ENCODE measurements at regions not wholly inside any gene's neighbourhood (a gene's known extent, or its start where the extent isn't known, plus 50 kb on each side); places are given as distances from the start of the nearest gene placed in this dataset.

GRCh38 chr1:17907999-17908398, 152.9 kb downstream of the ACTL8 start:
- DNase-seq, result no peak

- no peak for DNase-seq
Measured at GRCh38 chr1:17908945-17909344, 153.8 kb downstream of the ACTL8 start.

DNA sequence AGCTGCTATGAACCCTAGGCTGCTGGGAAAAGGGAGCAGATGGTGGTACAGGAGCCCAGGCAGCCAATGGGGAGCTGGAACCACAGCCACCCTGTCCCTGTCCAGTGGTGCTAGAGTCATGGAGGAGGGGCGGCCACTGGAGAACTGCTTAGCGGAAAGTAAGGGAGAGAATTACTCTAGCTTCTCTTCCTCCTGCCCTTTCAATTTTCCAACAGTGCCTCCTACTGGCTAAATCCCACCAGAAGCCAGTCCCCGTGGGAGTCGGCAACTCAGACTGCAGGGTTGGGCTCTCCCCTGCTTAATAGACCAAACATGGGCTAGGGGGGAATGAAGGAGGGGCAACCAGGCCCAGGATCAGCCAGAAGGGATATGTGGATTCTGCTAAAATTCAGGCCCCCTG, 154.5 kb downstream of the ACTL8 start:
- DNase-seq, result no peak

DNA sequence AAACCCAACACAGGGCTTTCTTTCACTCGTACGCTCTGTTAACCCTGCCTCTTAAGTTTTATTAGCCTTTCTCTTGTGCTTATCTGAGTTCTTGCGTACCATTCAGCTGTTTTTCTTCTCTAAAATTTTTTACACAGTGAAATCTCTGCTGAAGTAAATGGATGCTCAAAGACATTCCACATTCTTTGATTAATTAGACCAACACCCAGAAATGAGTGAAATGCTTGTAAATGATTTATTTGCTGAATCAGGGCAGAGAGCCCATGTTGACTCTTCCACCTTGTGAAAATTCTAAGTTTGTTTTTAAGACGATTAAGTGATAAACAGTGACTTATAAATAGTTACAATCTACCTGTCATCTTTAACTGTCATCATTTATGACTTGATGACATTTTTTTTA, 156.7 kb downstream of the ACTL8 start:
- DNase-seq, result no peak

DNA sequence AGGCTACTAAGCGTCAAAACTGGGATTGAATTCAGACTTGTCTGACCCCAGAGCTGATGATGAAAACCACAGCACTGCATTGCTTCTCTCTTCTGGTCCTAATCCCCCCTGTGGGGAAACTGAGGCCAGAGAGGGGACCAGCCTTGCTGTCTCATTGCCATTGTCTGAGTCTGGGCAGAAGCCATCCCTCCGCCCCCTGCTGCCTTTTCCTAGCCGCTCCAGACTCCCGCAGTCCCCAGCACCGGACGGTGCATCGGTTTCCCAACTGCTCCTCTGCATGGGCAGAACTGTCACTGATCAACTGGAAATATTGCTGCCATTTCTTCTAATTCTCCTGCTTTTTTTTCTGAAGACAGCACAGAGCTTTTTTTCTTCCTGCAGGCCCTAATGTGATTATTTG, 157.4 kb downstream of the ACTL8 start:
- no peak for DNase-seq

- no peak for DNase-seq
Measured at GRCh38 chr1:17913326-17914115, 158.4 kb downstream of the ACTL8 start.

DNA sequence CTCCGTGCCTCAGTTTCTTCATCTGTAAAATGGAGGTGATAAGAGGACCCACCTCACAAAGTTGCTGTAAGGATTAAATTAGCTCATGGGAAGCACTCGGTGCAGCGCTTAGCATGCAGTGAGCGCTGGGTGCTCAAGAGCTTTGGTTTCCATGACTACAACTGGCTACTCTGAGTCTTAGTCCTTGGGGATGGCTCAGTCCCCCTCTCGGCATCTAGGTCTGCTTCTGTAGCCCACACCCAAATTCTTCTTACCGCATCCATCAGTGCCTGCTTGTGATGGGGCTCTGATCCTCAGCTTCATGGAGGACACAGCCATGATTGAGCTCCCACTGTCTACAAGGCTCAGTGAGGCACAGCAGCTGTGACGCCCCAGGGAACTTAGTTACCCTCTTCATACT, 159.0 kb downstream of the ACTL8 start:
- DNase-seq, result no peak

DNA sequence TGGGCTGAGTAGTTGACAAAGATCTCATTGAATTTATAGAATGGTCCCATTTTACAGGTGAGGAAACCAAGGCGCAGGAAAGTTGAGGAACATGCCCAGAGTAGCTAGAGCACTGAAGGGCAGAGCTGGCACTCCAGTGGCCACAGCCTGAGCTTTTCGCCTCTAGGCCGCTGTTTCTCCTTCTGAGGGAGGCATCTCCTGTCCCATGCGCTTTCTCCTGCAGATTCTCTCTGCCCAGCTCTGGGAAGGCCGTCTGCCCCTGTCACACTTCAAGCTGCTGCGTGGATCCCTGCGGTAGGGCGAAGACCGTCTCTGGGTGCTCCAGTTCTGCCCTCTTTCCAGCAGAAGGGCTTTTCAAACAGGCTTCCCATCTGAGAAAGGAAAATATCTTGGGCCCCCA, 159.9 kb downstream of the ACTL8 start:
- no peak for DNase-seq

DNA sequence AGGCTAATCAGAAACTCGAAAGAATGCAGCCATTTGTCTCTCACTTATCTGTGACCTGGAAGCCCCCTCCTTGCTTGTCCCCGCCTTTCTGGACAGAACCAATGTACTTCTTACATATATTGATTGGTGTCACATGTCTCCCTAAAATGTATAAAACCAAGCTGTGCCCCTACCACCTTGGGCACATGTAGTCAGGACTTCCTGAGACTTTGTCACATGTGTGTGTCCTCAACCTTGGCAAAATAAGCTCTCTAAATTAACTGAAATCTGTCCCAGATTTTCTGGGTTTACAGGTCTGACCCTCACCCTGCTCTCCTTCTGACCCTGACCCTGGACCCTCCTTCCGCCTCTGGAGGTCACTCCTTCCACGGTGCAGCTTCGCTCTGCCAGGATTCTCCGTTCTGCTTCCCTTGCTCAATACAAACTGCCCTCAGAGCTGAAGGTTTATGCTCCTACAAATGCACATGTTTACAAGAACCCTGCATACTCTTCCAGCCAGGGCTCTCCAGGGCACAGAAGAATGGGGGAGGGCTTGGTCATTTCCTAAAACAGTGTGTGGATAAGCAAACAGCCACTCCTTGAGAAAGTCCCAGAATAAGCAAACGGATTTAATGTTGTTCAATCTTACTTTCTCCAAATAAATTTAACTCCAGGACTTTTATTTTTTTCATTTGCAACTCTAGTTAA, 160.5 kb downstream of the ACTL8 start:
- no peak for DNase-seq

GRCh38 chr1:17916702-17917101, 161.6 kb downstream of the ACTL8 start:
- DNase-seq, result no peak

DNA sequence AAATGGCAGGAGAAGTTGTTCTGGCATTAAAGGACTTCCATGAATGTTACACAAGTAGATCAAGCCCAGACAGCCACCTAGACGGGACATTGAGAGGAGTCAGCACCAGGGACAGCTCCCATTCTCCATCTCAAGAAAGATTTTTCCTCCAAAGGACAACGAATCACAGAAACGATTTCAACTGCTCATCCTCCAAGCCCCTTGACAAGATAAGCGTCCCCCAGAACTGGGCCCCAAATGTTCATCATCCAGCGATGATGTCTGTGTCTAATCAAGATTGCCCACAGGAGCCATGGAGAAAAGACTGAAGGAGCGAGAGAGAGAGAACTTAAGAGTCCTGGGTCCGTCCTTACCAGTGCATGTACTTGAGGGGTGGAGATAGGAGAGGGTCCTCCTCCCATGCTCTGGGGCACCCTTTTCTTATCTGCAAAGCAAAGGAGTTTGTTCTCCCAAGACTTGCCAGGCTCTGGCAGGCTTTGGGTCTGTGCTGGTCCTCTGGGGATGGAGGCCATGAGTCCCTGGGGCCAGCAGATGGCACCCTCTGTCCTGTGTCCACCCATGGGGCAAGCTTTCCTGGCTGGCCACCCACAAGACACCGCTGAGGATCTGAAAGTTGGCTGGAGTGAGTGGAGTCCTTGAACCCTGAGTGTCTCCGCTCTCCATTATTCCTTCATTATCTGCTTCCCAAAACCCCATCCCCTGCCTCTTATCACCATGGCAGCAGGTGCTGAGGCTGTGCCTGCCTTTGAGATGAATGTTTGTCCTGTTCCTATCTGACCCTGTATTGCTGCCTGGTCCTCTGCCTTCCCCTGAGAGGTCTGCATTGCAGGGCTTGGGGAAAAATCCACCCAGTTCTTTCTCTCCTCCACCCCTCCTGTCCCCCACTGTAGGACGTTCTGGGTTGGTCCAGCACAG, 164.6 kb downstream of the ACTL8 start:
- DNase-seq, result no peak

- no peak for DNase-seq
Measured at GRCh38 chr1:17920881-17921640, 165.9 kb downstream of the ACTL8 start.

GRCh38 chr1:17922833-17923232, 167.7 kb downstream of the ACTL8 start:
- peak; percentile 29 for DNase-seq

GRCh38 chr1:17923666-17924065, 168.5 kb downstream of the ACTL8 start:
- DNase-seq, result peak; percentile 55

DNA sequence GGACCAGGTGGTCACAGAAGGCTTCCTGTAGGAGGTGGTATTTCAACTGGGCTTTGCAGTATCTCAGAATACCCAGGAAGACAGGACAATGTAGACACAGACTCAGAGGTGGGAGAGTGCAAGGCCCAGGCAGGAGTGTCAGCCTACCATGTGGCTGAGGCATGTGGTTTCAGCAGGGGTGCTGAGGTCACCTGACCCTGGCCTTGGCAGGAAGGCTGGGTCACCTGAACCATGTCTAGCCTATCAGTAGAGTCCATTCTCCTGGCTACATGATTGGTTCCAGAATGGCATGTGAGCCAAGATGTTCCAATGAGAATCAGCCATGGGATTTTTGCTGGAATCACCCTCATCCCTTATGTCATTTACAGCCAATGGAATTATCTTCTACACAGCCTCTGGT, 169.4 kb downstream of the ACTL8 start:
- no peak for DNase-seq

DNA sequence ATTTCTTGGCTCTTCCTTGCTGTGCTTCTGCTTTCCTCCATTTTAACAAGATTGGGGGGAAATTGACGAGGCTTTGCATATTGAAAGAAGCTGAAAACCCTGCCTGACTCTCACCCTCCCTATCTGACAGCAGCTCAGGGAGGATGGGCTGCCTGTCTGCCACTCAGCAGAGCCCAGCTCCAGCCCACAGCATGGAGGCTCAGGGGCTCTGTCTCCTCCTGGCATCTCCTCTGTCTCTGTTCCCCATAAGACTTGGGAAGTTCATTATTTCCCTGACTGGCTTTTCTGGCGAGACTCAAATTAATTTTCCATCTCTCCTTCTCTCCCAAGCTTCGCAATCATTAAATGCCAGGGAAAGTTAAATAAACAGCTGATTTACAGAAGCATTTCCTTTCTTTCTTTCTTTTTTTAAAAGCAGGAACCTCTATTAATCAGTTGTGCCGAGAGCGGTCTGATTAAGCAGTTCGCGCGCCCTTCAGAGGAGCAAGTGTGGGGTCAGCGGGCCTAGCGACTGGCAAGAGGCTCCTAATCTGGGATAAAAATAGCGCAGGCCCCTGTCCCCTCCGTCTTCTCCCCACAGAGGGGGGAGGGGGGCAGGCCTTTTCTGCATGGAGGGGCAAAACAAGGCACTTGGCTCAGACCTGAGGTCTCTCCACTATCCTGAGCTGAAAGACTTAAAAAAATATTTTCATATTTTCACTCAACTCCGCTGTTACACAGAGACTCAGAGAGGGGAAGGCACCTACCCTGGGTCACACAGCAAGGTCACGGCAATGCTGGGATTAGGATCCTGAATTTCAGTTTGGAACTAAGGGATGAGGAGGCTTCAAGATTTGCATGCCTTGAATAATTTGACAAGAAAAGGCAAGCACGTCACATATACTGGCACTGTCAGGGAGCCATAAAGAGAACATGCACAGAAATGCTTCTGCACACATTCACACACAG, 170.4 kb downstream of the ACTL8 start:
- DNase-seq, result no peak

- DNase-seq, result no peak
Measured at GRCh38 chr1:17926906-17927305, 171.8 kb downstream of the ACTL8 start.

DNA sequence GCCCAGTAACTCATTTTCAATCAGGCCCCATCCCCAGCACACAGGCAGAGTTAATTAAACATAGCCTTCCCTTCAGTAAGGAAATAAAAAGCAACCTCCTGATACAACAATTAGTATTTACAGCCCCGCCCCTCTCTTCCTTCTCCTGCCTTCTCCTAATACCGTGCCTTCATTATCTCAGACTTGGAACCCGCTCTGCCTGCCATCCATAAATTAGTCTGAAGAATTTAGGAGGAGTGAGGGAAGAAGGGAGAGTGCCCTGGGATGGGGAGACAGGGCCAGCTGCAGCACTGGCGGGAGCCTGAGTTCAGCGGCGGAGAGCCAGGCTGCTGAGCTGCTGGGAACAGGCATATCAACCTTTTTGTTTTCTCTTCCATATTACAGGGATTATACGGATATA, 172.8 kb downstream of the ACTL8 start:
- no peak for DNase-seq

DNA sequence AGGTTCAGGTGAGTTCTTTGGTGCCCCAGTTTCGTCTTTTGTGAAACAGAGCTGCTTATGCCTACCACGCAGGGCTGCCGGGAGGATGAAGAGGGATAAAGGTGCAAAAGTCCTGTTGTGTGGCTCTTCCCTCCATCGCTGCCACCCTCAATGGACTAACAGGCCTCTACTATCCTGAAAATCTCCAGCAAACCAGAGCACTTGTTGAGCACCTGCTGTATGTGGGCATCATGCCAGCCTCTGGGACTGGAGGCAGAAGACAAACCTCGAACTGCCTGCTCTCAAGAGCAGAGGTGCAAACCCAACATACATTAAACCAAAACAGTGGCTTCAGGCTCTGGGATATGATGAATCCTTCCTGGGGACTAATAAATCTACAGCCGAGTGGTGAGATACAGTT, 174.1 kb downstream of the ACTL8 start:
- peak; percentile 34 for DNase-seq

GRCh38 chr1:17930635-17931034, 175.5 kb downstream of the ACTL8 start:
- DNase-seq, result no peak

- no peak for DNase-seq
Measured at GRCh38 chr1:17932164-17932563, 175.4 kb upstream of the IGSF21 start.

DNA sequence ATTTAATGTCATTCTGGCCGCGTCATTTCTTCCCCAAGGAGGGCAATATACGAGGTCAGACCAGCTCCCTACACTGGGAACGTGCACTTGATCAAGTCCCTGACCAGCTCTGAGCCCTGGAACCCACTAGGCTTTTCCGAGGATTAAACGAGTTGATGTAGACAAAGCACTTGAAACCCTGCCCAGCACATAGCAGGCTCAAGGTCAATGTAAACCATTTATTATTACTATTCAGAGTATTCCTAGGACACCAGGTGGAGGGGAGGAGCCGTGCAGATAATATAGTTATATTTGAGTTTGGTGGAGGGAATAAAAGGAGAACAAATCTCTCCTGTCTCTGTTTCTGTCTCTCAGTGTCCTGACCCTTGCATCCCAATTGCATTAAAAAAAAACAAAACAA, 174.1 kb upstream of the IGSF21 start:
- no peak for DNase-seq
